Upper lobe of left lung (tissue), 6 donors: ENCODE measurements at regions not wholly inside any gene's neighbourhood (a gene's known extent, or its start where the extent isn't known, plus 50 kb on each side); places are given as distances from the start of the nearest gene placed in this dataset.

Experiments
- ATAC-seq, 2 donors: fragments of 200-7000 bp; cut with Tn5 transposase; one replicate each; pipeline ENCODE4 v1.9.1; 2022; ENCODE audit warnings: mild to moderate bottlenecking in 2 of 2, moderate library complexity in 2 of 2; ENCODE audit not compliant: low FRiP score in 2 of 2
- DNase-seq, 2 donors: peaks; one replicate each; pipeline ENCODE4 v3.0.0-alpha.2; 2019 to 2020
- H3K27ac ChIP-seq, 4 donors: fragments of 200-600 bp; sonication (generic); one replicate each; pipeline ENCODE4 v1.5.1; 2016 to 2019
- H3K27me3 ChIP-seq, 4 donors: fragments of 200-600 bp; sonication (generic); one replicate each; pipeline ENCODE4 v1.5.1; 2017 to 2019
- H3K36me3 ChIP-seq, 4 donors: fragments of 200-600 bp; sonication (generic); one replicate each; pipeline ENCODE4 v1.5.1; 2016 to 2019
- H3K4me1 ChIP-seq, 4 donors: fragments of 200-600 bp; sonication (generic); one replicate each; pipeline ENCODE4 v1.5.1; 2018 to 2019
- H3K4me3 ChIP-seq, 4 donors: fragments of 200-600 bp; sonication (generic); one replicate each; pipeline ENCODE4 v1.5.1; 2017 to 2019; ENCODE audit warnings: mild to moderate bottlenecking in 2 of 4, moderate library complexity in 1 of 4
- H3K9me3 ChIP-seq, 4 donors: fragments of 200-600 bp; sonication (generic); one replicate each; pipeline ENCODE4 v1.5.1; 2018 to 2019
- CTCF ChIP-seq, 6 experiments: fragments of 450-650 bp in 4 of 6; fragments of 200-600 bp in 2 of 6; sonication (generic) in 2 of 6; IDR thresholded peaks; one replicate each; pipeline ENCODE4 v1.5.1; 2016 to 2019; ENCODE audit warnings: antibody characterized with exemption in 6 of 6
- EP300 ChIP-seq, 4 donors: sonication (generic); formaldehyde crosslinking; IDR thresholded peaks; one replicate each; pipeline ENCODE4 v1.5.1; 2017; ENCODE audit warnings: antibody characterized with exemption in 4 of 4, control low read depth in 2 of 4
- POLR2A ChIP-seq, 4 donors: fragments of 450-650 bp; IDR thresholded peaks; one replicate each; pipeline ENCODE4 v1.5.1; 2016 to 2017; ENCODE audit warnings: antibody characterized with exemption in 4 of 4, mild to moderate bottlenecking in 2 of 4
- POLR2AphosphoS5 ChIP-seq, 2 donors: sonication (generic); formaldehyde crosslinking; IDR thresholded peaks; one replicate each; pipeline ENCODE4 v1.5.1; 2017; ENCODE audit warnings: antibody characterized with exemption in 2 of 2
- WGBS, 2 donors: methylation state at CpG; one replicate each; pipeline ENCODE4 v1.1.5; 2017 to 2018; 5-methylcytosine and 5-hydroxymethylcytosine counted together
- donor health status: DM: no; HTN: no; CAD: no; lungs with moderate emphysema.
- donor health status: DM: no; HTN: yes; CAD: no; lungs with severe emphysema.

GRCh38 chrX:5425119-5425518 lies 803.5 kb downstream of the NLGN4X start:
- no peak overlapping the region for H3K4me3 ChIP-seq
- ATAC-seq (no peak), DNase-seq (no peak)
- no peaks in the 10 kb centered on the region for H3K9me3 ChIP-seq
- H3K27me3 ChIP-seq: no peaks in the 10 kb centered on the region
- TF ChIP-seq EP300 (IDR thresholded peaks at IDR 0.05) (no peak), POLR2AphosphoS5 (IDR thresholded peaks at IDR 0.05) (no peak), POLR2A (IDR thresholded peaks at IDR 0.05) (no peak), CTCF (IDR thresholded peaks at IDR 0.05) (no peak)
- no peak overlapping the region for H3K27ac ChIP-seq
- H3K4me1 ChIP-seq: no peaks in the 10 kb centered on the region
- H3K36me3 ChIP-seq: no peaks in the 10 kb centered on the region

GRCh38 chrX:5417381-5417780 lies 811.3 kb downstream of the NLGN4X start:
- ATAC-seq (no peak), DNase-seq (no peak)
- H3K4me1 ChIP-seq: no peaks in the 10 kb centered on the region
- H3K9me3 ChIP-seq: no peaks in the 10 kb centered on the region
- no peak overlapping the region for H3K27ac ChIP-seq
- H3K4me3 ChIP-seq: no peak overlapping the region
- no peak for TF ChIP-seq CTCF (IDR thresholded peaks at IDR 0.05)
- no peak for TF ChIP-seq EP300 (IDR thresholded peaks at IDR 0.05)
- no peak for TF ChIP-seq POLR2AphosphoS5 (IDR thresholded peaks at IDR 0.05)
- no peak for TF ChIP-seq POLR2A (IDR thresholded peaks at IDR 0.05)
- H3K27me3 ChIP-seq: no peaks in the 10 kb centered on the region
- WGBS, 2 donors: 61 to 65% methylated on average over 1 of the region's 1 CpG
- no peaks in the 10 kb centered on the region for H3K36me3 ChIP-seq

- no peaks in the 10 kb centered on the region for H3K27me3 ChIP-seq
- no peaks in the 10 kb centered on the region for H3K4me1 ChIP-seq
- no peak overlapping the region for H3K27ac ChIP-seq
- TF ChIP-seq POLR2A (IDR thresholded peaks at IDR 0.05) (no peak), CTCF (IDR thresholded peaks at IDR 0.05) (no peak), POLR2AphosphoS5 (IDR thresholded peaks at IDR 0.05) (no peak), EP300 (IDR thresholded peaks at IDR 0.05) (no peak)
- no peaks in the 10 kb centered on the region for H3K9me3 ChIP-seq
- no peak for ATAC-seq
- WGBS, 2 donors: 89 to 92% methylated on average over 2 of the region's 2 CpGs
- no peaks in the 10 kb centered on the region for H3K36me3 ChIP-seq
- no peak overlapping the region for H3K4me3 ChIP-seq
- DNase-seq: no peak
Measured at GRCh38 chrX:5415738-5416137, 812.9 kb downstream of the NLGN4X start.

- Histone ChIP-seq H3K36me3 (no peaks in the 10 kb centered on the region), H3K4me3 (no peak overlapping the region), H3K4me1 (no peaks in the 10 kb centered on the region), H3K27ac (no peak overlapping the region), H3K27me3 (no peaks in the 10 kb centered on the region), H3K9me3 (no peaks in the 10 kb centered on the region)
- ATAC-seq (no peak), DNase-seq (no peak)
- WGBS, 2 donors: 71 to 78% methylated on average over 5 of the region's 5 CpGs
- no peak for TF ChIP-seq POLR2AphosphoS5 (IDR thresholded peaks at IDR 0.05)
- no peak for TF ChIP-seq POLR2A (IDR thresholded peaks at IDR 0.05)
- no peak for TF ChIP-seq CTCF (IDR thresholded peaks at IDR 0.05)
- TF ChIP-seq EP300 (IDR thresholded peaks at IDR 0.05): no peak
Measured at GRCh38 chrX:5409106-5409505, 819.6 kb downstream of the NLGN4X start.

- H3K4me1 ChIP-seq: no peaks in the 10 kb centered on the region
- TF ChIP-seq POLR2AphosphoS5 (IDR thresholded peaks at IDR 0.05) (no peak), EP300 (IDR thresholded peaks at IDR 0.05) (no peak), POLR2A (IDR thresholded peaks at IDR 0.05) (no peak), CTCF (IDR thresholded peaks at IDR 0.05) (no peak)
- no peaks in the 10 kb centered on the region for H3K36me3 ChIP-seq
- H3K4me3 ChIP-seq: no peak overlapping the region
- ATAC-seq: no peak
- no peak overlapping the region for H3K27ac ChIP-seq
- H3K9me3 ChIP-seq: no peaks in the 10 kb centered on the region
- DNase-seq: no peak
- no peaks in the 10 kb centered on the region for H3K27me3 ChIP-seq
- 73 to 82% methylated on average over 3 of the region's 3 CpGs for WGBS, 2 donors
Measured at GRCh38 chrX:5402461-5402860, 826.2 kb downstream of the NLGN4X start.
